Adipocyte (in vitro differentiated cells): ENCODE measurements at regions not wholly inside any gene's neighbourhood (a gene's known extent, or its start where the extent isn't known, plus 50 kb on each side); places are given as distances from the start of the nearest gene placed in this dataset.

Experiments used
- DNase-seq: peaks from one replicate; pipeline ENCODE4 v3.0.0-alpha.2; 2015; ENCODE audit warnings: low read depth
- H3K27me3 ChIP-seq: replicated peaks from 2 replicates; pipeline ENCODE4 v1.7.0; 2013; ENCODE audit warnings: mild to moderate bottlenecking, low read length, moderate library complexity; ENCODE audit not compliant: control insufficient read depth, insufficient read depth
- H3K36me3 ChIP-seq: 2 replicates; pipeline ENCODE4 v1.7.0; 2013; ENCODE audit warnings: low read length, mild to moderate bottlenecking, moderate library complexity; ENCODE audit not compliant: control insufficient read depth, insufficient read depth, severe bottlenecking
- H3K4me1 ChIP-seq: 2 replicates; pipeline ENCODE4 v1.7.0; 2013; ENCODE audit warnings: mild to moderate bottlenecking, low read length, moderate library complexity; ENCODE audit not compliant: control insufficient read depth, insufficient read depth
- H3K4me3 ChIP-seq: 2 replicates; pipeline ENCODE4 v1.7.0; 2013; ENCODE audit warnings: mild to moderate bottlenecking, low read length, moderate library complexity
- H3K9ac ChIP-seq: 2 replicates; pipeline ENCODE4 v1.7.0; 2013; ENCODE audit warnings: mild to moderate bottlenecking, low read length, moderate library complexity
- H3K9me3 ChIP-seq: 2 replicates; pipeline ENCODE4 v1.7.0; 2013; ENCODE audit warnings: mild to moderate bottlenecking, low read length, moderate library complexity; ENCODE audit not compliant: control insufficient read depth

DNA sequence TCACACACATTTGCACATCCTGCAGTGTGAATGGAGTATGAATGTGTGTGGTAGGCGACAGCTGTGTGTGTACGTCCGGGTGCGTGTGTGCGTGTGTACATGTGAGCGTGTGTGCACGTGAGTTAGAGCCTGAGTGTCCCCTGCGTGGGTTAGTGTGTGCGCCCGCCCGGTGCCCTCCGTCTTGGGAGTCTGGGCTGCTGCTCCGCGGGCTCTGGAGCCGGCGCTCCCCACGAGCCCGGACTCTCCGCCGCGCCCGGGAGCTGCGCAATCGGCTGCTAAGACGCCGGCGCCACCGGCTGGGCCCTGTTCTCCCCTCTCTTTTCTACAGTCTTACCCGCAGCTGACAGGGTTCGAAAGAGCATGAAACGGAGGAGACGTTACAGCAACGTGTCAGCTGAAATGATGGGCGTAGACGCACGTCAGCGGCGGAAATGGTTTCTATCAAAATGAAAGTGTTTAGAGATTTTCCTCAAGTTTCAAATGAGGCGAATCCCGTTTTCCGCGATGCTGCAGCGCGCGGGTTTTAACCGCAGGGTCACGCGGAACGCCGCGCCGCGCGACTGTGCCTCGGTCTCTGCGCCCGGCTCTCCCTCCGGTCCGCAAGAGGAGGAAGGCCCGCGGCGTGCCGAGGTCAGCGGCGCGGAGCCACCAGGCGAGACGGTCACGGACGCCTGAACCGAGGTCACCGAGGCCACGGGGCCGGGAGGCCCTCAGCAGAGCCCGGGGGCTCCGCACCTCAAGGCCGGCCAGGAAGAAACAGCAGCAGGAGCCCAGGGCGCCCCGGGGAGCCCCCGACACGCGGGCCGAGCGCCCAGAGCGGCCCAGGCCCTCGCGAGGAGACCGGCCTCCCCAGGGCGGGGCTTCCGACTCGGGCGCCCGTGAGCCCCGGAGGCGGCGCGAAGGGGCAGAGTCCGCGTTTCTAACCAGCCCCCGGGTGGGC is 95.3 kb upstream of the BHLHE23 start:
- no peaks in the 10 kb centered on the region for H3K9me3 ChIP-seq
- no peaks in the 10 kb centered on the region for H3K36me3 ChIP-seq
- H3K4me3 ChIP-seq = peak overlapping the region; percentile 81
- H3K27me3 ChIP-seq = peaks cover 31% of the 10 kb centered on the region
- DNase-seq = peak; percentile 73
- peak overlapping the region; percentile 74 for H3K9ac ChIP-seq
- H3K4me1 ChIP-seq = peaks cover 11% of the 10 kb centered on the region

- Histone ChIP-seq H3K4me3 (no peak overlapping the region), H3K9me3 (no peaks in the 10 kb centered on the region), H3K27me3 (peaks cover 41% of the 10 kb centered on the region), H3K9ac (no peak overlapping the region), H3K36me3 (no peaks in the 10 kb centered on the region), H3K4me1 (peaks cover 11% of the 10 kb centered on the region)
- no peak for DNase-seq
Measured at GRCh38 chr20:63100926-63101699, 94.3 kb upstream of the BHLHE23 start.

DNA sequence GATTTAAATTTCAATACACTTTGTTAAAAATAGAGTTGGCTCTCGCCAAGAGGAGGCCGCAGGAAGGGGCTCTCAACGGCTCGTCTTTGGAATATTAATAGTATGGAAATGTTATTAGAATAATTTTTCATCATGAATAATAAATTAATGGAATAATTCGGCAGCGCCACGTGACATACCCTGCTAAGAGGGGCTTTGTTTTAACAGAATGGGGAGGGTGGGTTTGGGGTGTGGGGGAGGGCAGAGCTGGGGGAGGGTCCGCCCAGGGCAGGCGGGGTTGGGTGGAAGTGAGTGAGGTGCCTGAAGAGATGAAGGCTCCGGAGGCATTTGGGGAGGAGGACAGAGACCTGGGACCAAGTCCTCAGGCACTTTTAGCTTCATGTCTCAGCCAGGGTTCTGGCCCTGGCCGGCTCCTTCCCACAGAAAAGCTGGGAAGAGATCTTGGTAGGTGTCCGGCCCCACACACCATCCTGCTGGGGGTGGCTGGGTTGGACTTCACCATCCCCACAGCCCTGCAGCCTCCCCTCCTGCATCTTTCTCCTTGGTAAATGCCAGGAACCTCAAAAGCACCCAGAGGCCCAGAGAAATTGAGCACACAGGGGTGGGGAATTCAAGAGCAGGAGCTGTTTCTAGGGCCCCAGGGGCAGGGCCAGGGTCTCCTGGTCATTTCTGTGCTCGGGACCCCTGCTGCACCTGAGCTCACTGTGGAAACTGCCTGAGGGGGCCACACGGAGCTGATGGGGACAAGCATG is 93.6 kb upstream of the BHLHE23 start:
- no peak for DNase-seq
- Histone ChIP-seq H3K9me3 (no peaks in the 10 kb centered on the region), H3K9ac (no peak overlapping the region), H3K4me1 (peaks cover 6% of the 10 kb centered on the region), H3K4me3 (no peak overlapping the region), H3K27me3 (peaks cover 43% of the 10 kb centered on the region), H3K36me3 (no peaks in the 10 kb centered on the region)

DNA sequence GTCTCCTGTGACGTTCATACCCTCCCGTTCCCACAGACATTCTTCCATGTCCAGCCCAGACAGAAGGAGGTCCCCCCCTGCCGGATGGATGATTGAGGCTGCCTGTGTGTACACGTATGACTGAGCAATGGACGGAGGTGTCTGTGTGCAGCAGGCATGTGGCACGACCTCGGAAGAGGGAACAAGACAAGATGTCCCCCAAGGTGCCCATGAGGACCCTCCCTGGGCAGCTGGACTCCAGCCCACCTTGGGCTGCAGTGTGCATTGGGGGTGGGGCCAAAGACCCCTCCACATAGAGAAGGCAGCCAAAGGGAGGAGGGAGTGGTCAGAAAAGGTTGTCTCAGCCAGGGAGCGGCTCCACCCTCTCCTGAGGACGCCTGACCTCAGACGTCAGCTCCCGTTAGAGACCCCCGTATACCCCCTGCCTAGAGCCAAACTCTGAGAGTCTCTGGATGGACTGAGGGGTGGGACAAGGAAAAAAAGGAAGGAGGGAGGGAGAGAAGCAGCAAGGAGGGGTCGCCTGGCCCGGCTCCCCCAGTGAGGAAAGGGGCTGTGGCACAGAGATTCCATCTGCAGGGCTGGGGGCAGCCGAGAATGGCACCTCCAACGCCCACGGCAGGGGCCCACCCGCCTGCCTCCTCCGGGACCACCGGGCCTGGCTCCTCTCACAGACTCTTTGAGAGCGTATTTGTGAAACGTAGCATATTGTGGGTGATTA is 92.9 kb upstream of the BHLHE23 start:
- Histone ChIP-seq H3K27me3 (peaks cover 50% of the 10 kb centered on the region), H3K4me3 (no peak overlapping the region)
- no peak for DNase-seq

DNA sequence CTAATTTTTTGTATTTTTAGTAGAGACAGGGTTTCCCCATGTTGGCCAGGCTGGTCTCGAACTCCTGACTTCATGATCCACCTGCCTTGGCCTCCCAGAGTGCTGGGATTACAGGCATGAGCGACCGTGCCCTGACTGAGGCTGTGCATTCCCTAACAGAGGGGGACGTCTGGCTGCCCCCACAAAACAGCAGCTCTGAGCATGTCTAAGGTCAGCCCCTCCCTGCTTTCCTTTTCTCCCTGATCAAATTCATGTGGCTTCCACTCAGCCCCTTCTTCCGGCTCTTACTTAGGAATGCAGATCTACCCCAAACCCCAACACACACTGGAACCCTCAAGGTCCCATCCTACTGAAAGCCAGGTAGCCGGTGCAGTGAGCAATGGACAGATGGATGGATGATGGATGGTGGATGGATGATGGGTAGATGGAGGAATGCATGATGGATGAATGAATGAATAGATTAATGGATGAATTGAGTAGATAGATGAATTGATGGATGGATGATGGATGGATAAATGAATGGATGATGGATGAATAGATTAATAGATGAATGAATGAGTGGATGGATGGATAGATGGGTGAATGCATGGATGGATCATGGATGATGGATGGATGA is 91.5 kb upstream of the BHLHE23 start:
- peaks cover 43% of the 10 kb centered on the region for H3K27me3 ChIP-seq

More for the DNA sequence above, 92.9 kb upstream of the BHLHE23 start:
- Histone ChIP-seq H3K4me1 (peaks cover 6% of the 10 kb centered on the region), H3K9me3 (no peaks in the 10 kb centered on the region), H3K9ac (no peak overlapping the region), H3K36me3 (no peaks in the 10 kb centered on the region)

DNA sequence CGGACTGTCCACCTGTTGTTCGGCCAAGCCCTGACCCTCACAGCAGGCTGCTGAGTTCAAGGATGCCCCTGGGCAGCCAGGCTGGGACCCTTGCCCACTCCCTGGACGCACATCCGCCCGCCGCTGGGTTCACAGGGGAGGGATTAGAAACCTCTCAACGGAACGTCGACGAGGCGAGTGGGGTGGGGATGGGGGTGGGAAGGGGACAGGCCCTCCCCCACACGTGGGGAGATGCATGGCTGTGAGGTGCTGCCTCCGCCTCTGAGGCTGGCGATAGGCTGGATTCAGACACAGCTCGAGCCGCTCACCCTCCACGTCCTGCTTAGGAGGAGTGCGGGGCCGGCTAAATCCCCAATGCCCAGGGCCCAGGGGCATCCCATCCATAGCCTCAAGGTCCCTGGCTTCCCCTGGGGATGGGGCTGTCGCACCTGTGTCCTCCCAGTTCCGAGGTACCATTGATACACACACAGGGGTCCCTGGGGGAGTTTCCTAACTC is 90.6 kb upstream of the BHLHE23 start:
- Histone ChIP-seq H3K36me3 (no peaks in the 10 kb centered on the region), H3K4me1 (peaks cover 6% of the 10 kb centered on the region), H3K27me3 (peaks cover 50% of the 10 kb centered on the region), H3K9ac (no peak overlapping the region), H3K4me3 (no peak overlapping the region), H3K9me3 (no peaks in the 10 kb centered on the region)
- no peak for DNase-seq

More for the DNA sequence above, 91.5 kb upstream of the BHLHE23 start:
- H3K4me1 ChIP-seq = peaks cover 6% of the 10 kb centered on the region
- no peaks in the 10 kb centered on the region for H3K36me3 ChIP-seq
- H3K9me3 ChIP-seq = no peaks in the 10 kb centered on the region
- no peak overlapping the region for H3K9ac ChIP-seq
- DNase-seq = no peak
- H3K4me3 ChIP-seq = no peak overlapping the region

DNA sequence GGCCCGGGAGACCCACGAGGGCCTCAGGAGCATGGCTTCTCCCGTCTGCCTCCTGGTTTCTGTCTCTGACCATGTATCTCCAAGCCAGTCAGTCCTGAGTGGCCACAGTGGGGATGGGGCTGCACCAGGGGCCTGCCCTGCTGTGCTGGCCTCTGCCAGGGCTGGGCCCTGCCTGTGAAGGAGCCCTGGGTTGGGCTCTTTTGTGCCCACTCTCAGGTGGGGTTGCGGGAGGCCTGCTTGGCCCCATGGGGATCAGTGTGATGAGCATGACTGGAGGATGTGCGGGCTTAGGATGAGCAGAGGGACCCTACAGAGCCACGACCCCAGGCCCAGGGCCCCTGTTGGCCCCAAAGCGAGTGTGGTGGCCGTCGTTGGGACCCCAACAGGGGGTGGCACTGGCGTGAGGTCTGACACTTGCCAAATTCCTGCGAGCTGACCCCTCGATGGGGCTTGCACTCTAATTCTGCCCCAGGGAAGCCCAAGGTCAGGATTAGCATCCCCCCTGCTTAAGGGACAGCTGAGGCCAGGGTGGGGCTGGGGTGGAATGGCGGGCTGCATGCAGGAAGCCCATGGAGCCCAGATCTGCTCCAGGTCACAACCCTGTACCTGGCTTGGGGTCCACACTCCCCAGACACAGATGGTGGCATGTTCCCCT is 90.0 kb upstream of the BHLHE23 start:
- H3K27me3 ChIP-seq = peaks cover 51% of the 10 kb centered on the region
- no peak overlapping the region for H3K4me3 ChIP-seq
- H3K36me3 ChIP-seq = no peaks in the 10 kb centered on the region
- H3K9ac ChIP-seq = no peak overlapping the region
- DNase-seq = no peak
- H3K9me3 ChIP-seq = no peaks in the 10 kb centered on the region
- peaks cover 2% of the 10 kb centered on the region for H3K4me1 ChIP-seq

GRCh38 chr20:63095718-63096654 is 89.2 kb upstream of the BHLHE23 start:
- Histone ChIP-seq H3K27me3 (peaks cover 53% of the 10 kb centered on the region), H3K9me3 (no peaks in the 10 kb centered on the region), H3K4me3 (no peak overlapping the region), H3K4me1 (no peaks in the 10 kb centered on the region), H3K9ac (no peak overlapping the region), H3K36me3 (no peaks in the 10 kb centered on the region)
- no peak for DNase-seq

- peaks cover 51% of the 10 kb centered on the region for H3K27me3 ChIP-seq
- no peaks in the 10 kb centered on the region for H3K36me3 ChIP-seq
- DNase-seq = no peak
- no peak overlapping the region for H3K9ac ChIP-seq
- H3K9me3 ChIP-seq = no peaks in the 10 kb centered on the region
- no peaks in the 10 kb centered on the region for H3K4me1 ChIP-seq
- H3K4me3 ChIP-seq = no peak overlapping the region
Measured at GRCh38 chr20:63094767-63095499, 88.2 kb upstream of the BHLHE23 start.
